Karpas-422 (cell line): ENCODE measurements at regions not wholly inside any gene's neighbourhood (a gene's known extent, or its start where the extent isn't known, plus 50 kb on each side); places are given as distances from the start of the nearest gene placed in this dataset.

Experiments used
- DNase-seq: peaks from one replicate; pipeline ENCODE4 v3.0.0-alpha.2; 2015
- H2AFZ ChIP-seq: fragments of 200-600 bp; sonication (generic); 2 replicates; pipeline ENCODE4 v1.6.1; 2014; ENCODE audit warnings: antibody characterized with exemption, low read length, mixed read lengths
- H3K27ac ChIP-seq: fragments of 200-600 bp; sonication (generic); 2 replicates; pipeline ENCODE4 v1.5.1; 2014; ENCODE audit warnings: mild to moderate bottlenecking, low read length, moderate library complexity
- H3K27me3 ChIP-seq: fragments of 200-600 bp; sonication (generic); 2 replicates; pipeline ENCODE4 v1.6.1; 2014; ENCODE audit warnings: low read length, mixed read lengths
- H3K36me3 ChIP-seq: fragments of 200-600 bp; sonication (generic); 2 replicates; pipeline ENCODE4 v1.6.1; 2014; ENCODE audit warnings: low read length, mixed read lengths; ENCODE audit not compliant: insufficient read depth
- H3K4me1 ChIP-seq: fragments of 200-600 bp; sonication (generic); 2 replicates; pipeline ENCODE4 v1.6.1; 2014; ENCODE audit warnings: mild to moderate bottlenecking, low read length, mixed read lengths
- H3K4me2 ChIP-seq: fragments of 200-600 bp; sonication (generic); 2 replicates; pipeline ENCODE4 v1.6.1; 2014; ENCODE audit warnings: low read length, low read depth, mild to moderate bottlenecking; ENCODE audit not compliant: poor library complexity, severe bottlenecking
- H3K4me3 ChIP-seq: fragments of 200-600 bp; sonication (generic); 2 replicates; pipeline ENCODE4 v1.5.1; 2014; ENCODE audit warnings: mild to moderate bottlenecking, antibody characterized with exemption, low read length, mixed read lengths
- H3K79me2 ChIP-seq: fragments of 200-600 bp; sonication (generic); 2 replicates; pipeline ENCODE4 v1.6.1; 2014; ENCODE audit warnings: mild to moderate bottlenecking, low read length, mixed read lengths
- H3K9ac ChIP-seq: fragments of 200-600 bp; sonication (generic); 2 replicates; pipeline ENCODE4 v1.6.0; 2014; ENCODE audit warnings: low read length
- H3K9me2 ChIP-seq: fragments of 200-600 bp; sonication (generic), shearing (Covaris generic); replicated peaks from 2 replicates; pipeline ENCODE4 v1.6.0; 2014; ENCODE audit warnings: mild to moderate bottlenecking, low read length, moderate library complexity; ENCODE audit not compliant: insufficient read depth
- H3K9me3 ChIP-seq: fragments of 300-700, 200-600 bp; sonication (generic); 2 replicates; pipeline ENCODE4 v1.6.1; 2014; ENCODE audit warnings: low read length, mixed read lengths
- H4K20me1 ChIP-seq: fragments of 200-600 bp; sonication (generic); 2 replicates; pipeline ENCODE4 v1.6.1; 2014; ENCODE audit warnings: mild to moderate bottlenecking, antibody characterized with exemption, low read length, low read depth; ENCODE audit not compliant: insufficient read depth

DNA sequence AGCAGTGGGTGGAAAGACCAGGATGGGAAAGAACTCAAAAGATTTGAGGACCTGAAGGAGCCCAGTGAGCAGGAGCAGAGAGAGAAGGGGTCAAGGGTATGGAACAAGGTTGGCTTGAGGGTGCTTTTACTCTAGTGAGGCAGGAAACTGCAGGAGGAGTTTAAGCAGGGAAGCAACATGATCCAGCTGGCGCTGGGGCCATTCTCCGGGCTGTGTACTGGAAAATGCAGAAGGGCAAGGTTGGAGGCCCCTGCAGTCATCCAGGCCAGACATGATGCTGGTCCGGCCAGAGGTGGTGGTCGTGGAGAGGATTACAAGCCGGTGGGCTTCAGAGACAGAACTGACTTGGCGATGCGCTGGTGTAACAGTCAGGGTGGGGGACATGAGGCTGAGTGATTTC lies 81.8 kb downstream of the LSM3 start:
- DNase-seq, result no peak
- no peaks in the 10 kb centered on the region for H4K20me1 ChIP-seq
- no peak overlapping the region for H3K4me3 ChIP-seq
- H3K9ac ChIP-seq, result no peak overlapping the region
- H3K9me3 ChIP-seq, result no peaks in the 10 kb centered on the region
- no peaks in the 10 kb centered on the region for H3K9me2 ChIP-seq
- no peaks in the 10 kb centered on the region for H3K36me3 ChIP-seq
- H2AFZ ChIP-seq, result no peak overlapping the region
- H3K27me3 ChIP-seq, result no peaks in the 10 kb centered on the region
- no peak overlapping the region for H3K27ac ChIP-seq
- no peak overlapping the region for H3K4me2 ChIP-seq
- H3K4me1 ChIP-seq, result no peaks in the 10 kb centered on the region
- no peaks in the 10 kb centered on the region for H3K79me2 ChIP-seq

DNA sequence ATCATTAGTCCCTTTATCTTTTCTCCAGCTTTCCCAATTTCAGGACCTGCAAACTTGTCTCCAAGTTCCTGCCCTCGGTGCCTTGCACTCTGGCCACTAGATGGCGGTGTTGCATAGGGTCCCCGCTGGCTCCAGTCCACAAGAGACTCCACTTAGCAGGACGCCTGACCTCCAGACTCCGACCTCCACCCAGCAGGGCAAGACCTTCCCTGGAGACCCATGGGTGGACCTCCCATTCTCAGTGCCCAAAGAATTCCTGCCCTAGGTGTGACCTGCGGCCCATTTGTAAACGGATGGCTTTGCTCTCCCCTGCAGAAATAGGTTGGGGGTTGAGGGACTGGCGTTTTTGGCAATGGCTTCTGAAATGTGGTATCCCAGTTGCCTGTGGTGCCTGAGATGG lies 82.6 kb downstream of the LSM3 start:
- Histone ChIP-seq H3K4me1 (no peaks in the 10 kb centered on the region), H3K36me3 (no peaks in the 10 kb centered on the region), H3K27ac (no peak overlapping the region), H4K20me1 (no peaks in the 10 kb centered on the region), H3K27me3 (no peaks in the 10 kb centered on the region), H3K9ac (no peak overlapping the region), H3K4me2 (no peak overlapping the region), H3K9me3 (no peaks in the 10 kb centered on the region), H3K79me2 (no peaks in the 10 kb centered on the region), H2AFZ (no peak overlapping the region), H3K4me3 (no peak overlapping the region), H3K9me2 (no peaks in the 10 kb centered on the region)
- peak; percentile 88 for DNase-seq

DNA sequence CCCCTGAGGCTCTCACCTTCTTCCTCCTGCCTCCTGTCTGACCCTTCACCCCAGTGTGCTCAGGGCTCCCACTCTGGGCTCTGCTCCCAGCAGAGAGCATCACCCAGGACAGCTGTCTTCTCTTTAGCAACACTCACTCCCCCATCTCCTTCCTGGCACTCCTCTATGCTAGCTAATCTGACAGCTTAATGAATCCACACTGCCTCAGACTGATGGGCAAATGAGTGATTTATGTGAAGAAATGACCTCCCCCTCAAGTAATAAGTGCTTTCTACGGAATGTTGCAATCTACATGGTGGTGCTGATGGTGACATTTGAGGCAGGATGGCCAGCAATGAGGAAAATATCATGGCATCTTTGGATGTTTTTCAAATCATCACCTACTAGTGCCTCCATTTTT lies 83.6 kb downstream of the LSM3 start:
- Histone ChIP-seq H3K79me2 (no peaks in the 10 kb centered on the region), H3K9me2 (no peaks in the 10 kb centered on the region), H3K27ac (no peak overlapping the region), H3K36me3 (no peaks in the 10 kb centered on the region), H3K4me1 (no peaks in the 10 kb centered on the region), H3K9me3 (no peaks in the 10 kb centered on the region), H3K27me3 (no peaks in the 10 kb centered on the region), H3K4me3 (no peak overlapping the region), H3K4me2 (no peak overlapping the region), H2AFZ (no peak overlapping the region), H4K20me1 (no peaks in the 10 kb centered on the region), H3K9ac (no peak overlapping the region)
- DNase-seq, result no peak

DNA sequence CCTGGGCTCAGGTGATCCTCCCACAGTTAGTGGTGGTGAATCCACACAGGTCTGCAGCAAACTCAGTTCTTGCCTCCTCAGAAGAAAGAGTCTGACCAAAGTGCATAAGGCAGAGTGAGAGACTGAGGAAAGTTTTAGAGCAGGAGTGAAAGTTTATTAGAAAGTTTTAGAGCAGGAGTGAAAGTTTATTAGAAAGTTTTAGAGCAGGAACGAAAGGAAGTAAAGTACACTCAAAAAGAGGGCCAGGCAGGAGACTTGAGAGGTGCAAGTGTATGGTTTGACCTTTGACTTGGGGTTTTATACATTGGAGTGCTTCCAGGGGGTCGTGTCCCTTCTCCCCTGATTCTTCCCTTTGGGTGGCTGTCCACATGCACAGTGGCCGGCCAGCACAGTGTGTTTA lies 84.2 kb downstream of the LSM3 start:
- H3K27me3 ChIP-seq, result no peaks in the 10 kb centered on the region
- H4K20me1 ChIP-seq, result no peaks in the 10 kb centered on the region
- no peaks in the 10 kb centered on the region for H3K79me2 ChIP-seq
- no peaks in the 10 kb centered on the region for H3K36me3 ChIP-seq
- H3K4me1 ChIP-seq, result no peaks in the 10 kb centered on the region
- DNase-seq, result no peak
- H3K9ac ChIP-seq, result no peak overlapping the region
- no peak overlapping the region for H3K27ac ChIP-seq
- no peaks in the 10 kb centered on the region for H3K9me3 ChIP-seq
- no peak overlapping the region for H2AFZ ChIP-seq
- no peak overlapping the region for H3K4me2 ChIP-seq
- no peak overlapping the region for H3K4me3 ChIP-seq
- H3K9me2 ChIP-seq, result no peaks in the 10 kb centered on the region

DNA sequence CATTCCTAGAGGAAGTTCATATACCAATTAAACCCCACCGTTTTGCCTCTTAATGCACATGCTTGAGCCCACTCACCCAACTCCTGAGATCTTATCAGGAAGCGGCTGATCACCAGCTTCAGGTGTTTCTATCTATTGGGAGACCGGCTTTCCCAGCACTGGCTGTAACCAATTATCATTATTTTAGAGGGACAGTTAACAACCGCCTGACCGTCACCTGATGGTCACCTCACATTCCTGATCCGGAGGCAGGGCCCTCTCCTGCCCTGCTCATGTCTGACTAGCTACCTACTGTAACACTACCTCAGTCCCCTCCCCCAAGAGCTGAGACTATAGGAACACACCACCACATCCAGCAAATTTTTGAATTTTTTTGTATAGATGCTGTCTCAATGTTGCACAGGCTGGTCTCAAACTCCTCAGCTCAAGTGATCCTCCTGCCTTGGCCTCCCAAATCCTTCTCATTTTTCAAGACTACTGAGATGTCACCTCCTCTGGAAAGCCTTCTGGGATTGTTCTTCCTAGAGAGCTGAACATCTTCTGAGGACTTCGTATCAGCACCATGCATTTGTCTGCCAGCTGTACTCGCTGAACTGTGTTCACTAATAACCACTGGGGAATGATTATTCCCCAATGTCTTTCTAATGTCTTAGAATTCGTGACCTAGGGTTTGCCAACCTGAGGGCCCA lies 84.8 kb downstream of the LSM3 start:
- Histone ChIP-seq H3K9ac (no peak overlapping the region), H2AFZ (no peak overlapping the region), H3K36me3 (no peaks in the 10 kb centered on the region), H3K4me2 (no peak overlapping the region), H3K27ac (no peak overlapping the region), H3K4me1 (no peaks in the 10 kb centered on the region), H4K20me1 (no peaks in the 10 kb centered on the region), H3K9me3 (no peaks in the 10 kb centered on the region), H3K27me3 (no peaks in the 10 kb centered on the region), H3K79me2 (no peaks in the 10 kb centered on the region), H3K4me3 (no peak overlapping the region), H3K9me2 (no peaks in the 10 kb centered on the region)
- no peak for DNase-seq

DNA sequence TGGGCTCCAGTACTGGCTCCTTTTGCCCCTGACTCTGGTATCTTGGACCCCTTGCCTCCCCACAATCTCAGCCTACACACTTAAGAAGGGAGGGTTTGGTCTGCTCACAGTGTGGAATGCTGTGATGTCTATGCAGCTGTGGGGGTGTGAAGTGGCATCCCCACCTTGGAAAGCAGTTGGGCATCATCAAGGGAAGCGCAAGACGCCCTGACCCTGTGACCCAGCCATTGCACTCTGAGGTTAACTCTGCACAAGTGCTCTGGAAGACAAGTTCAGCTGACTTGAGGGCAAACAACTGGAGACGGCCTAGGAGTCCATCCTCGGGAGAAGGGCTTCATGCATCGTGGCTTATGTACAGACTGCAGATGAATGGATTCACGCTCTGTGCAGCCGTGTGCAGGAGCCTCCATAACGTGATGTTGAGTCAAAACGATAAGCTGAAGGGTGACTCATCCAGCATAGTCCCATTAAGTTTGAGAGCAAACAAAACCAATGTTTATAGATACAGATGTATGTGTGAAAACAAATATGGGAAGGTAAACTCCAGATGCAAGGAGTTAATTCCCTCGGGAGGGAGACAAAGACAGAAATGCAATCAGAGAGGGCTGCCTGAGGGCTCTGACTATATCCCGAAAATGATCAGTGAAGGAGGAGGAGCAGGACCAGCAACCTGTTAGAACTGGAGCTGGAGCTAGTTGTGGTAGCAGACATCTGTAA lies 86.8 kb downstream of the LSM3 start:
- H3K4me1 ChIP-seq, result no peaks in the 10 kb centered on the region
- no peak overlapping the region for H3K27ac ChIP-seq
- H2AFZ ChIP-seq, result no peak overlapping the region
- no peak overlapping the region for H3K4me2 ChIP-seq
- no peak overlapping the region for H3K9ac ChIP-seq
- H3K79me2 ChIP-seq, result no peaks in the 10 kb centered on the region
- no peaks in the 10 kb centered on the region for H3K27me3 ChIP-seq
- H3K36me3 ChIP-seq, result no peaks in the 10 kb centered on the region
- no peaks in the 10 kb centered on the region for H3K9me2 ChIP-seq
- no peaks in the 10 kb centered on the region for H4K20me1 ChIP-seq
- no peak overlapping the region for H3K4me3 ChIP-seq
- no peaks in the 10 kb centered on the region for H3K9me3 ChIP-seq
- DNase-seq, result no peak

DNA sequence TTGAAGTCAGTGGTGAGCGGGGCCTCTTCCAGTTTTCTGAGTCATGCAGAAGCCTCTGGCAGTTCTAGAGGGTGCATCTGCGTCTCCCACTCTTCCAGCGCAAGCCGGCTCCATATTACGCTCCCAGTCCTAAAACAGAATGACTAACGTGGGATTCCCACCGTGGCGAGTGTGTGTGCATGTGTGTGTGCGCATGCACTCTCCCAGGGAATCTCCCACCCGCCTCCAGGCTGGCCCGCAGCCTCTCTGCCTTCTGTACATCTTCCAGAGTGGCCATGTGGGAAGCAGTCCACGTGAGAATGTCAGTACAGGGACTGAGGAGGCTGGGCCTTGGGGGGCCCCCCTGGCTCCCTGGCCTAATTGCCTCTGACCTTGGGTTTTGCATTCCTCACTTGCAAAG lies 87.7 kb downstream of the LSM3 start:
- H3K79me2 ChIP-seq, result no peaks in the 10 kb centered on the region
- H3K9ac ChIP-seq, result no peak overlapping the region
- no peak overlapping the region for H2AFZ ChIP-seq
- H4K20me1 ChIP-seq, result no peaks in the 10 kb centered on the region
- H3K27me3 ChIP-seq, result no peaks in the 10 kb centered on the region
- H3K9me3 ChIP-seq, result no peaks in the 10 kb centered on the region
- no peaks in the 10 kb centered on the region for H3K4me1 ChIP-seq
- H3K4me3 ChIP-seq, result no peak overlapping the region
- DNase-seq, result no peak
- no peaks in the 10 kb centered on the region for H3K36me3 ChIP-seq
- H3K27ac ChIP-seq, result no peak overlapping the region
- no peak overlapping the region for H3K4me2 ChIP-seq
- no peaks in the 10 kb centered on the region for H3K9me2 ChIP-seq

DNA sequence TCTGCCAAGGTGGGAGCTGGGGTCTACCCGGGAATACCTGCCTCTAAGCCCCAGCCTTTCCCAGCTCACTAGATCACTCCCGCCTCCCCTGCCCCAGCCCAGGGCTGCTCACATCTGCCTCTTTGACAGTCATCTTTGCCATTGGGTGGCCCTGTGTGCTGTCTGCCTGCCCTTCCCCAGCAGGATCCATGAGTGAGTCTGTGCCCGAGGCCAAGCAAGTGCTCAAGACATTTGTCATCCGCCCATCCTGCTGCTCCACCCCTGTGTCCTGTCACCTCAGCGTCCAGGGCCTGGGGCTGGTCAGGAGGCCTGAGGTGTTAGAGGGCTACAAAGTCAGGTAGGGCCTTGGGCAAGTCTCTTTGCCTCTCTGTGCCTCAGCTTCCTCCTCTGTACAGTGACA lies 89.4 kb downstream of the LSM3 start:
- no peaks in the 10 kb centered on the region for H3K9me2 ChIP-seq
- H3K4me1 ChIP-seq, result no peaks in the 10 kb centered on the region
- no peaks in the 10 kb centered on the region for H3K9me3 ChIP-seq
- no peak overlapping the region for H3K9ac ChIP-seq
- H3K27ac ChIP-seq, result no peak overlapping the region
- no peaks in the 10 kb centered on the region for H3K36me3 ChIP-seq
- H3K4me3 ChIP-seq, result no peak overlapping the region
- no peaks in the 10 kb centered on the region for H3K27me3 ChIP-seq
- no peak overlapping the region for H3K4me2 ChIP-seq
- H4K20me1 ChIP-seq, result no peaks in the 10 kb centered on the region
- H3K79me2 ChIP-seq, result no peaks in the 10 kb centered on the region
- no peak overlapping the region for H2AFZ ChIP-seq
- no peak for DNase-seq
